ENCODE measurements at regions not wholly inside any gene's neighbourhood (a gene's known extent, or its start where the extent isn't known, plus 50 kb on each side); places are given as distances from the start of the nearest gene placed in this dataset.

DNA sequence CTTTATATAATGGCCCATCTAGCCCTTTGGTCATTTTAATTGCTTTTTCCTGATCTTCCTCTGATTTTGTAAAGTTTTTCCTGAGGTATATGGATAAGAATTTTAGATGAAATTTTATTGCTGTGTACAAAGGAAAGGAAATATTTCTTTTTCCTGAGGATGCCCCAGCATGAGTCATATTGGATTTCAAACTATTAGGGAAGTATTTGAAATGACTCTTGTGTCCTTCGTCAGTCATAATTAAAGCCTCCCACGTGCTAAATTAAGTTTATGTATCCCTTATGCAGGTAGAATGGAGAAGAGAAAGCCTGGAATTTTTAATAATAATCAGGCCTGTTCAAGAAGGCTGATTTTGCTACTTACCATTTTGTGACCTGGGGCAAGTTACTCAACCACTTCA is 82.6 kb upstream of the GLI3 start:
- TF ChIP-seq CTCF (IDR thresholded peaks at IDR 0.05; ENCODE audit: low read depth, low read length) = no peak
- DNase-seq (ENCODE audit: low read depth, low spot score) = no peak
- H3K4me3 ChIP-seq (ENCODE audit: low read depth, low read length) = no peak overlapping the region
- in situ Hi-C loops (cut with HindIII; ENCODE audit: low sequenced_read_pairs) = no loop called here

- no peak overlapping the region for H3K4me3 ChIP-seq (ENCODE audit: low read depth, low read length)
- no peak for TF ChIP-seq CTCF (IDR thresholded peaks at IDR 0.05; ENCODE audit: low read depth, low read length)
- in situ Hi-C loops (cut with HindIII; ENCODE audit: low sequenced_read_pairs) = no loop called here
- peak; percentile 93 for DNase-seq (ENCODE audit: low read depth, low spot score)
These were observed 78.6 kb upstream of the GLI3 start for GRCh38 chr7:42315631-42316030.

DNA sequence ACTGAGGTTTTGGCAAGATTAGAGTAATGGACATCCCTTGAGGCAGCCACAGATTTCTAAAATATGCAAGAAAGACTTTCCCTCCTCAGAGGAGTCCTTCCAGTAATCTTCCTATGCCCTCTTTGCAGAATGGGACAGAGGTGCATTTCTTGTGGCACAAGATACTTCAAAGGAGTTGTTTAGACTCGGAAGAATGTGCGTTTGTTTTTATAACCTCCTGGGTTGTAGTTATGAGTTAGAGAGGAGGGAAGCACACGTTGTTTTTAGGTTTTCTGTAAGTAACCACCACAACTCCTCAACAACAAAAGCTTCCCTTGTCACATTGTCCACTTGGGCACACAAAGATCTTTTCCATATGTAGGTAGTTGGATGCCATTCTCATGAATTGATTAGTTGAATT is 78.1 kb upstream of the GLI3 start:
- in situ Hi-C loops (cut with HindIII; ENCODE audit: low sequenced_read_pairs) = no loop called here
- H3K4me3 ChIP-seq (ENCODE audit: low read depth, low read length) = no peak overlapping the region
- peak; percentile 78 for DNase-seq (ENCODE audit: low read depth, low spot score)
- TF ChIP-seq CTCF (IDR thresholded peaks at IDR 0.05; ENCODE audit: low read depth, low read length) = no peak

DNA sequence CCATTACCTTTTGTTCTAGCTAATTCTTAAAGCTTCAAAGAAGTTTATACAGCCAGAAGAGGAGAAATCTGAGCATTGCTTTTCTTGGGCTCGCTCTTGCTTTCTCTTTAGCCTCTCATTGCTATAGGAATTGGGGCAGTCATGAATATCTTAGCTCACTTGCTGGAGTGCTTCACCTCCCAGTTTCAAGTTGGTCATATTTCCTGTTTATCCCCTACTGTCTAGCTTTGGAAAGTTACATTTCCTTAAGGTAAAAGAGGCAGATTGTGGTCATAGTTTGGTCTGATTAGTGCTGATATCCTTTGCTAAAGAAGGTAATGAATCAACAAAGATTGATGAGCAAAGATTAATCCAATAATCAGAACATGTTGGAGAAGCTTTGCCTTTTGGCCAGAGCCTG is 77.7 kb upstream of the GLI3 start:
- in situ Hi-C loops (cut with HindIII; ENCODE audit: low sequenced_read_pairs) = no loop called here
- no peak overlapping the region for H3K4me3 ChIP-seq (ENCODE audit: low read depth, low read length)
- TF ChIP-seq CTCF (IDR thresholded peaks at IDR 0.05; ENCODE audit: low read depth, low read length) = no peak
- DNase-seq (ENCODE audit: low read depth, low spot score) = peak; percentile 67

DNA sequence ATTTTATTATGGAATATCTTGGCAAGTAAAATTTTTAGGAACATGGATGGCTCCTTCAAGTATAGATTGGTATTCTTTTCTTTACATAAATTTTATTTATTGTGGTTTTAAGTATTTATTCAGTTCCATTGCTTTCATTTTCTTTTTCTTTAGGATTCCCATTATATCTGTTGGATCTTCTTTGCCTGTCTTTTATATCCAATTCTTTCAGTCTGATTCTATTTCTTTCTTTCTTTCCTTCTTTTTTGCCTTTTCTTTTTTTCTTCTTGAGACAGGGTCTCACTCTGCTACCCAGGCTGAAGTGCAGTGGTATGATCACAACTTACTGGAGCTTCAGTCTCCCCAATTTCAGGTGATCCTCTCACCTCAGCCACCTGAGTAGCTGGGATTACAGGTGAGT is 74.2 kb upstream of the GLI3 start:
- in situ Hi-C loops (cut with HindIII; ENCODE audit: low sequenced_read_pairs) = no loop called here
- no peak for DNase-seq (ENCODE audit: low read depth, low spot score)
- H3K4me3 ChIP-seq (ENCODE audit: low read depth, low read length) = no peak overlapping the region
- no peak for TF ChIP-seq CTCF (IDR thresholded peaks at IDR 0.05; ENCODE audit: low read depth, low read length)

GRCh38 chr7:42292991-42293521 is 56.0 kb upstream of the GLI3 start:
- in situ Hi-C loops (cut with HindIII; ENCODE audit: low sequenced_read_pairs) = no loop called here
- H3K4me3 ChIP-seq (ENCODE audit: low read depth, low read length) = no peak overlapping the region
- TF ChIP-seq CTCF (IDR thresholded peaks at IDR 0.05; ENCODE audit: low read depth, low read length) = no peak
- DNase-seq (ENCODE audit: low read depth, low spot score) = no peak

GRCh38 chr7:42289473-42289872 is 52.5 kb upstream of the GLI3 start:
- DNase-seq (ENCODE audit: low read depth, low spot score) = no peak
- no peak for TF ChIP-seq CTCF (IDR thresholded peaks at IDR 0.05; ENCODE audit: low read depth, low read length)
- H3K4me3 ChIP-seq (ENCODE audit: low read depth, low read length) = no peak overlapping the region
- in situ Hi-C loops (cut with HindIII; ENCODE audit: low sequenced_read_pairs) = no loop called here

All from astrocyte of the spinal cord (primary cell).